WTC11 (cell line): ENCODE measurements at regions not wholly inside any gene's neighbourhood (a gene's known extent, or its start where the extent isn't known, plus 50 kb on each side); places are given as distances from the start of the nearest gene placed in this dataset.

Experiments used
- ATAC-seq: fragments of 200-7000 bp; cut with Tn5 transposase; 2 replicates; pipeline ENCODE4 v1.10.0; 2021; ENCODE audit warnings: mild to moderate bottlenecking, moderate library complexity
- CTCF ChIA-PET: fragments of 300-600 bp; sonication (Branson Sonifier 250); formaldehyde crosslinking; loops from one replicate; lab custom pipeline; 2021; ENCODE audit warnings: antibody characterized with exemption; lab: Charles Lee
- POLR2A ChIA-PET: fragments of 350-600 bp; sonication (Branson Sonifier 250); formaldehyde crosslinking; loops from one replicate; lab custom pipeline; 2021; ENCODE audit warnings: antibody characterized with exemption; lab: Charles Lee
- DNase-seq: peaks from one replicate; pipeline ENCODE4 v3.0.0; 2021; ENCODE audit warnings: low spot score
- H3K27ac Mint-ChIP-seq: 2 replicates; pipeline ENCODE4 v1.8.0; 2021; ENCODE audit warnings: mixed read lengths
- H3K27me3 Mint-ChIP-seq: 2 replicates; pipeline ENCODE4 v1.8.0; 2021; ENCODE audit warnings: low read depth, mild to moderate bottlenecking, moderate library complexity, mixed read lengths
- H3K36me3 Mint-ChIP-seq: 2 replicates; pipeline ENCODE4 v1.8.0; 2021; ENCODE audit warnings: mixed read lengths
- H3K4me1 Mint-ChIP-seq: 2 replicates; pipeline ENCODE4 v1.8.0; 2022; ENCODE audit warnings: mixed read lengths
- H3K4me3 Mint-ChIP-seq: 2 replicates; pipeline ENCODE4 v1.8.0; 2021; ENCODE audit warnings: mild to moderate bottlenecking, moderate library complexity, mixed read lengths
- H3K9me3 Mint-ChIP-seq: 2 replicates; pipeline ENCODE4 v1.8.0; 2021; ENCODE audit warnings: mixed read lengths
- ATF2 ChIP-seq: sonication (generic); formaldehyde crosslinking; IDR thresholded peaks from 2 replicates; pipeline ENCODE4 v1.8.1; 2022; ENCODE audit warnings: low read depth, missing genetic modification reagents, borderline replicate concordance
- CDX4 ChIP-seq: fragments of 250-450 bp; sonication (Bioruptor Pico); IDR thresholded peaks from 2 replicates; pipeline ENCODE4 v1.9.0; 2021; ENCODE audit warnings: moderate library complexity, mild to moderate bottlenecking, inconsistent platforms, borderline replicate concordance
- CREB1 ChIP-seq: sonication (generic); formaldehyde crosslinking; IDR thresholded peaks from 2 replicates; pipeline ENCODE4 v1.8.0; 2023; ENCODE audit warnings: mild to moderate bottlenecking, missing genetic modification reagents
- GABPB1 ChIP-seq: sonication (generic); formaldehyde crosslinking; IDR thresholded peaks from 2 replicates; pipeline ENCODE4 v1.8.1; 2023; ENCODE audit warnings: mild to moderate bottlenecking, missing genetic modification reagents
- IRF1 ChIP-seq: sonication (generic); formaldehyde crosslinking; IDR thresholded peaks from 2 replicates; pipeline ENCODE4 v1.8.0; 2023; ENCODE audit warnings: missing genetic modification reagents
- IRF2 ChIP-seq: sonication (generic); formaldehyde crosslinking; IDR thresholded peaks from 2 replicates; pipeline ENCODE4 v1.8.0; 2022; ENCODE audit warnings: low read depth, missing genetic modification reagents, borderline replicate concordance
- KAT7 ChIP-seq: sonication (generic); formaldehyde crosslinking; IDR thresholded peaks from 2 replicates; pipeline ENCODE4 v1.8.1; 2023; ENCODE audit warnings: missing genetic modification reagents, mild to moderate bottlenecking, borderline replicate concordance
- NFE2L1 ChIP-seq: sonication (generic); formaldehyde crosslinking; IDR thresholded peaks from 2 replicates; pipeline ENCODE4 v1.8.1; 2023; ENCODE audit warnings: missing genetic modification reagents
- NFYB ChIP-seq: sonication (generic); formaldehyde crosslinking; conservative IDR thresholded peaks from 2 replicates; pipeline ENCODE4 v1.8.0; 2022; ENCODE audit warnings: low read depth, missing genetic modification reagents
- NR1H2 ChIP-seq: sonication (generic); formaldehyde crosslinking; IDR thresholded peaks from 2 replicates; pipeline ENCODE4 v1.9.0; 2021; ENCODE audit warnings: mild to moderate bottlenecking, moderate library complexity, missing genetic modification reagents
- SMAD4 ChIP-seq: sonication (generic); formaldehyde crosslinking; IDR thresholded peaks from 2 replicates; pipeline ENCODE4 v1.8.0; 2022; ENCODE audit warnings: mild to moderate bottlenecking, missing genetic modification reagents
- TEAD1 ChIP-seq: sonication (generic); formaldehyde crosslinking; IDR thresholded peaks from 2 replicates; pipeline ENCODE4 v1.8.0; 2022; ENCODE audit warnings: mild to moderate bottlenecking, missing genetic modification reagents
- TP53 ChIP-seq: sonication (generic); formaldehyde crosslinking; IDR thresholded peaks from 2 replicates; pipeline ENCODE4 v1.8.1; 2023; ENCODE audit warnings: mild to moderate bottlenecking, missing genetic modification reagents
- ZNF121 ChIP-seq: sonication (generic); formaldehyde crosslinking; IDR thresholded peaks from 2 replicates; pipeline ENCODE4 v1.8.0; 2023; ENCODE audit warnings: missing genetic modification reagents
- ZNF219 ChIP-seq: sonication (generic); formaldehyde crosslinking; IDR thresholded peaks from 2 replicates; pipeline ENCODE4 v1.8.0; 2023; ENCODE audit warnings: missing genetic modification reagents, mild to moderate bottlenecking, borderline replicate concordance
- ZNF263 ChIP-seq: sonication (generic); formaldehyde crosslinking; IDR thresholded peaks from 2 replicates; pipeline ENCODE4 v1.8.1; 2022; ENCODE audit warnings: low read depth, mild to moderate bottlenecking, moderate library complexity, missing genetic modification reagents
- ZNF423 ChIP-seq: fragments of 250-450 bp; sonication (Bioruptor Pico); IDR thresholded peaks from 2 replicates; pipeline ENCODE4 v2.1.2; 2022; ENCODE audit warnings: mild to moderate bottlenecking, moderate library complexity
- ZNF671 ChIP-seq: fragments of 250-450 bp; sonication (Bioruptor Pico); IDR thresholded peaks from 2 replicates; pipeline ENCODE4 v1.8.0; 2021; ENCODE audit warnings: mild to moderate bottlenecking
- TF ChIP-seq, protein P1 (sequence below): sonication (generic); formaldehyde crosslinking; IDR thresholded peaks from 2 replicates; pipeline ENCODE4 v1.8.1; 2023; ENCODE audit warnings: mild to moderate bottlenecking, missing genetic modification reagents, moderate library complexity
- TF ChIP-seq, protein P2 (sequence below): fragments of 250-450 bp; sonication (Bioruptor Pico); IDR thresholded peaks from 2 replicates; pipeline ENCODE4 v1.9.0; 2021; ENCODE audit warnings: mild to moderate bottlenecking
- TF ChIP-seq, protein P3 (sequence below): sonication (generic); formaldehyde crosslinking; IDR thresholded peaks from 2 replicates; pipeline ENCODE4 v1.8.1; 2022; ENCODE audit warnings: missing genetic modification reagents, borderline replicate concordance
- TF ChIP-seq, protein P4 (sequence below): sonication (generic); formaldehyde crosslinking; IDR thresholded peaks from 2 replicates; pipeline ENCODE4 v1.8.0; 2022; ENCODE audit warnings: mild to moderate bottlenecking, missing genetic modification reagents
- TF ChIP-seq, protein P5 (sequence below): sonication (generic); formaldehyde crosslinking; IDR thresholded peaks from 2 replicates; pipeline ENCODE4 v1.8.0; 2022; ENCODE audit warnings: mild to moderate bottlenecking, missing genetic modification reagents
- TF ChIP-seq, protein P6 (sequence below): sonication (generic); formaldehyde crosslinking; IDR thresholded peaks from 2 replicates; pipeline ENCODE4 v1.8.1; 2022; ENCODE audit warnings: mild to moderate bottlenecking, missing genetic modification reagents, moderate library complexity, borderline replicate concordance

- H3K4me1 Mint-ChIP-seq: no peaks in the 10 kb centered on the region
- TF ChIP-seq ZNF263 (CRISPR knock-in tag) (no peak), NR1H2 (CRISPR knock-in tag) (no peak), ZNF219 (no peak), ATF2 (no peak), GABPB1 (no peak), CDX4 (CRISPR knock-in tag) (no peak), NFE2L1 (CRISPR knock-in tag) (no peak), SMAD4 (CRISPR knock-in tag) (no peak), TP53 (CRISPR knock-in tag) (no peak), TEAD1 (no peak), ZNF423 (CRISPR knock-in tag) (no peak), ZNF671 (no peak), IRF2 (CRISPR knock-in tag) (no peak), IRF1 (no peak), KAT7 (no peak)
- TF ChIP-seq, protein P1, sequence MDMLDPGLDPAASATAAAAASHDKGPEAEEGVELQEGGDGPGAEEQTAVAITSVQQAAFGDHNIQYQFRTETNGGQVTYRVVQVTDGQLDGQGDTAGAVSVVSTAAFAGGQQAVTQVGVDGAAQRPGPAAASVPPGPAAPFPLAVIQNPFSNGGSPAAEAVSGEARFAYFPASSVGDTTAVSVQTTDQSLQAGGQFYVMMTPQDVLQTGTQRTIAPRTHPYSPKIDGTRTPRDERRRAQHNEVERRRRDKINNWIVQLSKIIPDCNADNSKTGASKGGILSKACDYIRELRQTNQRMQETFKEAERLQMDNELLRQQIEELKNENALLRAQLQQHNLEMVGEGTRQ (CRISPR knock-in tag): no peak
- TF ChIP-seq, protein P2, sequence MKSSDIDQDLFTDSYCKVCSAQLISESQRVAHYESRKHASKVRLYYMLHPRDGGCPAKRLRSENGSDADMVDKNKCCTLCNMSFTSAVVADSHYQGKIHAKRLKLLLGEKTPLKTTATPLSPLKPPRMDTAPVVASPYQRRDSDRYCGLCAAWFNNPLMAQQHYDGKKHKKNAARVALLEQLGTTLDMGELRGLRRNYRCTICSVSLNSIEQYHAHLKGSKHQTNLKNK: no peak
- TF ChIP-seq, protein P3, sequence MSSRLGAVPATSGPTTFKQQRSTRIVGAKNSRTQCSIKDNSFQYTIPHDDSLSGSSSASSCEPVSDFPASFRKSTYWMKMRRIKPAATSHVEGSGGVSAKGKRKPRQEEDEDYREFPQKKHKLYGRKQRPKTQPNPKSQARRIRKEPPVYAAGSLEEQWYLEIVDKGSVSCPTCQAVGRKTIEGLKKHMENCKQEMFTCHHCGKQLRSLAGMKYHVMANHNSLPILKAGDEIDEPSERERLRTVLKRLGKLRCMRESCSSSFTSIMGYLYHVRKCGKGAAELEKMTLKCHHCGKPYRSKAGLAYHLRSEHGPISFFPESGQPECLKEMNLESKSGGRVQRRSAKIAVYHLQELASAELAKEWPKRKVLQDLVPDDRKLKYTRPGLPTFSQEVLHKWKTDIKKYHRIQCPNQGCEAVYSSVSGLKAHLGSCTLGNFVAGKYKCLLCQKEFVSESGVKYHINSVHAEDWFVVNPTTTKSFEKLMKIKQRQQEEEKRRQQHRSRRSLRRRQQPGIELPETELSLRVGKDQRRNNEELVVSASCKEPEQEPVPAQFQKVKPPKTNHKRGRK (CRISPR knock-in tag): no peak
- TF ChIP-seq, protein P4, sequence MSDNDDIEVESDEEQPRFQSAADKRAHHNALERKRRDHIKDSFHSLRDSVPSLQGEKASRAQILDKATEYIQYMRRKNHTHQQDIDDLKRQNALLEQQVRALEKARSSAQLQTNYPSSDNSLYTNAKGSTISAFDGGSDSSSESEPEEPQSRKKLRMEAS: no peak
- TF ChIP-seq, protein P5, sequence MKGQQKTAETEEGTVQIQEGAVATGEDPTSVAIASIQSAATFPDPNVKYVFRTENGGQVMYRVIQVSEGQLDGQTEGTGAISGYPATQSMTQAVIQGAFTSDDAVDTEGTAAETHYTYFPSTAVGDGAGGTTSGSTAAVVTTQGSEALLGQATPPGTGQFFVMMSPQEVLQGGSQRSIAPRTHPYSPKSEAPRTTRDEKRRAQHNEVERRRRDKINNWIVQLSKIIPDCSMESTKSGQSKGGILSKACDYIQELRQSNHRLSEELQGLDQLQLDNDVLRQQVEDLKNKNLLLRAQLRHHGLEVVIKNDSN (CRISPR knock-in tag): no peak
- DNase-seq (no peak), ATAC-seq (no peak)
- no peaks in the 10 kb centered on the region for H3K36me3 Mint-ChIP-seq
- POLR2A ChIA-PET: interaction anchor here (1.0 kb wide), 1 partner anchor 112 kb away, joined by 3 read pairs; no protein-coding TSS in a partner anchor
- no peaks in the 10 kb centered on the region for H3K27me3 Mint-ChIP-seq
- CTCF ChIA-PET: no interaction called here
- H3K27ac Mint-ChIP-seq: no peak overlapping the region
- H3K4me3 Mint-ChIP-seq: no peak overlapping the region
- H3K9me3 Mint-ChIP-seq: no peaks in the 10 kb centered on the region
Measured at GRCh38 chr2:226334981-226335720, 464.5 kb downstream of the IRS1 start.

- Mint-ChIP-seq H3K27me3 (no peaks in the 10 kb centered on the region), H3K36me3 (no peaks in the 10 kb centered on the region), H3K4me1 (no peaks in the 10 kb centered on the region), H3K4me3 (no peak overlapping the region), H3K27ac (no peak overlapping the region), H3K9me3 (no peaks in the 10 kb centered on the region)
- TF ChIP-seq ZNF121 (CRISPR knock-in tag): no peak
- TF ChIP-seq, protein P4: no peak
- TF ChIP-seq NFYB: no peak
- TF ChIP-seq, protein P6, sequence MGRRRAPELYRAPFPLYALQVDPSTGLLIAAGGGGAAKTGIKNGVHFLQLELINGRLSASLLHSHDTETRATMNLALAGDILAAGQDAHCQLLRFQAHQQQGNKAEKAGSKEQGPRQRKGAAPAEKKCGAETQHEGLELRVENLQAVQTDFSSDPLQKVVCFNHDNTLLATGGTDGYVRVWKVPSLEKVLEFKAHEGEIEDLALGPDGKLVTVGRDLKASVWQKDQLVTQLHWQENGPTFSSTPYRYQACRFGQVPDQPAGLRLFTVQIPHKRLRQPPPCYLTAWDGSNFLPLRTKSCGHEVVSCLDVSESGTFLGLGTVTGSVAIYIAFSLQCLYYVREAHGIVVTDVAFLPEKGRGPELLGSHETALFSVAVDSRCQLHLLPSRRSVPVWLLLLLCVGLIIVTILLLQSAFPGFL (CRISPR knock-in tag): no peak
- TF ChIP-seq CREB1: no peak
- ChIA-PET POLR2A (interaction anchor here (0.6 kb wide), 1 partner anchor 466 kb away, joined by 3 read pairs; the partner anchor contains the start of gene IRS1), CTCF (no interaction called here)
- ATAC-seq (no peak), DNase-seq (no peak)
Measured at GRCh38 chr2:226333388-226333787, 466.2 kb downstream of the IRS1 start.
